ENCODE measurements at regions not wholly inside any gene's neighbourhood (a gene's known extent, or its start where the extent isn't known, plus 50 kb on each side); places are given as distances from the start of the nearest gene placed in this dataset.
A peak's percentile ranks its signal among the peaks of the same experiment; 100 is the strongest.

GRCh38 chr3:3714572-3714971 is 84.7 kb upstream of the LRRN1 start:
- CTCF ChIA-PET (ENCODE audit: partially characterized antibody): interaction anchor here (0.8 kb wide), 1 partner anchor 86 kb away, joined by 4 read pairs; no protein-coding TSS in a partner anchor
- Histone ChIP-seq H4K91ac (replicated peaks; ENCODE audit: insufficient read length, low read length) (no peak overlapping the region), H2BK20ac (ENCODE audit: low read length) (no peak overlapping the region)
- TF ChIP-seq NANOG (IDR thresholded peaks at IDR 0.05; ENCODE audit: insufficient read depth, low read depth, low read length, poor library complexity, severe bottlenecking): no peak
- TF ChIP-seq YY1 (IDR thresholded peaks at IDR 0.05; ENCODE audit: low read depth, low read length): no peak

More at GRCh38 chr3:3714572-3714971, 84.7 kb upstream of the LRRN1 start:
- Histone ChIP-seq H3K79me1 (ENCODE audit: low read depth, low read length) (no peaks in the 10 kb centered on the region), H3K36me3 (ENCODE audit: control insufficient read depth in 2 of 4, insufficient read depth in 4 of 4, low read length in 3 of 4) (peaks cover 0 to 3% (median 0%) of the 10 kb centered on the region in 4 experiments; a peak in 1 of 8 replicates), H3K4ac (replicated peaks; ENCODE audit: insufficient read length, low read depth, low read length) (no peak overlapping the region), H4K8ac (ENCODE audit: extremely low read depth, insufficient read depth, low read length) (no peak overlapping the region), H3K4me2 (ENCODE audit: insufficient read depth in 1 of 2, low read depth in 2 of 2, low read length in 2 of 2) (no peak overlapping the region), H2AFZ (ENCODE audit: low read length) (no peak overlapping the region), H2BK5ac (ENCODE audit: low read depth, low read length) (no peak overlapping the region), H3K23me2 (ENCODE audit: low read depth, low read length) (no peaks in the 10 kb centered on the region), H3K23ac (ENCODE audit: insufficient read length) (no peak overlapping the region), H2BK12ac (ENCODE audit: low read depth, low read length) (no peak overlapping the region), H4K5ac (ENCODE audit: insufficient read length, low read depth, low read length) (peak overlapping the region; percentile 44), H4K20me1 (replicated peaks in 1 of 2; ENCODE audit: control insufficient read depth in 1 of 2, insufficient read depth in 2 of 2, low read length in 2 of 2) (no peaks in the 10 kb centered on the region), H3K4me3 (ENCODE audit: extremely low read depth in 1 of 4, insufficient read depth in 2 of 4, low read depth in 3 of 4, low read length in 4 of 4) (no peak overlapping the region), H3K14ac (ENCODE audit: insufficient read length) (no peak overlapping the region), H3K9me3 (ENCODE audit: insufficient read depth in 2 of 2, low read depth in 1 of 2, low read length in 1 of 2) (peaks cover 10 to 16% of the 10 kb centered on the region in 2 experiments), H3K18ac (ENCODE audit: extremely low read depth, low read length) (no peak overlapping the region), H2AK5ac (ENCODE audit: low read depth, low read length) (no peak overlapping the region), H3K4me1 (replicated peaks in 1 of 4; ENCODE audit: control insufficient read depth in 3 of 4, insufficient read depth in 4 of 4, low read length in 3 of 4) (no peaks in the 10 kb centered on the region), H3K27ac (ENCODE audit: low read depth, low read length) (no peak overlapping the region), H2BK120ac (replicated peaks; ENCODE audit: low read depth, low read length) (no peak overlapping the region), H3K79me2 (ENCODE audit: control insufficient read depth in 1 of 2, insufficient read depth in 2 of 2, low read length in 2 of 2) (no peaks in the 10 kb centered on the region), H3K9ac (replicated peaks in 1 of 4; ENCODE audit: extremely low read depth in 1 of 4, low read depth in 3 of 4, low read length in 3 of 4) (no peak overlapping the region), H2BK15ac (ENCODE audit: low read length) (no peak overlapping the region), H3K27me3 (replicated peaks in 1 of 4; ENCODE audit: control insufficient read depth in 3 of 4, extremely low read depth in 1 of 4, insufficient read depth in 3 of 4, low read length in 3 of 4) (no peaks in the 10 kb centered on the region), H3K56ac (replicated peaks; ENCODE audit: insufficient read length, low read depth, low read length) (no peak overlapping the region)
- POLR2A ChIA-PET (ENCODE audit: partially characterized antibody): interaction anchor here (1.0 kb wide), 2 partner anchors 9 to 85 kb away, joined by 4 read pairs; partner anchors contain the start of gene LRRN1
- no peak for DNase-seq (ENCODE audit: low read depth in 1 of 2, low spot score in 2 of 2)
- FAIRE-seq: peak; percentile 7

Data from H1 (cell line).